HFFc6 (cell line): ENCODE measurements at regions not wholly inside any gene's neighbourhood (a gene's known extent, or its start where the extent isn't known, plus 50 kb on each side); places are given as distances from the start of the nearest gene placed in this dataset.

Source experiments
- DNase-seq: peaks from one replicate; pipeline ENCODE4 v3.0.0-alpha.2; 2018
- H3K27ac Mint-ChIP-seq: 2 replicates; pipeline ENCODE4 v1.8.0; 2020; ENCODE audit warnings: mild to moderate bottlenecking, mixed read lengths
- H3K27me3 Mint-ChIP-seq: 2 replicates; pipeline ENCODE4 v1.8.0; 2021; ENCODE audit warnings: mild to moderate bottlenecking, moderate library complexity, mixed read lengths; ENCODE audit not compliant: insufficient read depth
- H3K36me3 Mint-ChIP-seq: 2 replicates; pipeline ENCODE4 v1.8.0; 2021; ENCODE audit warnings: low read depth, mixed read lengths
- H3K4me1 Mint-ChIP-seq: 2 replicates; pipeline ENCODE4 v1.8.0; 2020; ENCODE audit warnings: low read depth, mixed read lengths
- H3K4me3 Mint-ChIP-seq: 2 replicates; pipeline ENCODE4 v1.8.0; 2020; ENCODE audit warnings: mild to moderate bottlenecking, moderate library complexity, mixed read lengths
- H3K9me3 Mint-ChIP-seq: 2 replicates; pipeline ENCODE4 v1.8.0; 2020; ENCODE audit warnings: mild to moderate bottlenecking, mixed read lengths
- TF ChIP-seq, protein P1 (sequence below): fragments of 200-600 bp; sonication (generic); IDR thresholded peaks from 2 replicates; pipeline ENCODE4 v1.5.0; 2021; ENCODE audit warnings: antibody characterized with exemption, mild to moderate bottlenecking

DNA sequence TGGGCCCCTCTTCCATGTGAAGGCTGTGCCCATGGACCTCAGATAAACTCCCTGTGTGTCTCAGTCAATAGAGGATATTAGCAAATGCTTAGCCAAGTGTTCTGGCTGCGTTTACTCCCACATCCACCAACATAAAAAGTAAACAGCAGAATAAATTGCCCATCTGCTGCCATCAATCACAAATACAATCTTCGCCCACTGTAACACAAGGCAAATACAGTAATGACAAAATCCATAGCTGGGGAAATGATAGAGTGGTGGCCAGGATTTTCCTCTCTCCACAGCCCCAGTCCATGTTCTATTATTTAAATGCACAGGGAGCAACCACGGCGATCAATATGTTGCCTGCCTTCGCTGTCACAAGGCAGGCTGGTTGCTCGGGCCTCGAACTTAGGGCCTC lies 376.5 kb downstream of the UQCRFS1 start:
- peaks cover 9% of the 10 kb centered on the region for H3K27me3 Mint-ChIP-seq
- H3K4me3 Mint-ChIP-seq = no peak overlapping the region
- H3K36me3 Mint-ChIP-seq = no peaks in the 10 kb centered on the region
- H3K9me3 Mint-ChIP-seq = no peaks in the 10 kb centered on the region
- no peak overlapping the region for H3K27ac Mint-ChIP-seq
- H3K4me1 Mint-ChIP-seq = no peaks in the 10 kb centered on the region
- TF ChIP-seq, protein P1, sequence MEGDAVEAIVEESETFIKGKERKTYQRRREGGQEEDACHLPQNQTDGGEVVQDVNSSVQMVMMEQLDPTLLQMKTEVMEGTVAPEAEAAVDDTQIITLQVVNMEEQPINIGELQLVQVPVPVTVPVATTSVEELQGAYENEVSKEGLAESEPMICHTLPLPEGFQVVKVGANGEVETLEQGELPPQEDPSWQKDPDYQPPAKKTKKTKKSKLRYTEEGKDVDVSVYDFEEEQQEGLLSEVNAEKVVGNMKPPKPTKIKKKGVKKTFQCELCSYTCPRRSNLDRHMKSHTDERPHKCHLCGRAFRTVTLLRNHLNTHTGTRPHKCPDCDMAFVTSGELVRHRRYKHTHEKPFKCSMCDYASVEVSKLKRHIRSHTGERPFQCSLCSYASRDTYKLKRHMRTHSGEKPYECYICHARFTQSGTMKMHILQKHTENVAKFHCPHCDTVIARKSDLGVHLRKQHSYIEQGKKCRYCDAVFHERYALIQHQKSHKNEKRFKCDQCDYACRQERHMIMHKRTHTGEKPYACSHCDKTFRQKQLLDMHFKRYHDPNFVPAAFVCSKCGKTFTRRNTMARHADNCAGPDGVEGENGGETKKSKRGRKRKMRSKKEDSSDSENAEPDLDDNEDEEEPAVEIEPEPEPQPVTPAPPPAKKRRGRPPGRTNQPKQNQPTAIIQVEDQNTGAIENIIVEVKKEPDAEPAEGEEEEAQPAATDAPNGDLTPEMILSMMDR = no peak
- no peak for DNase-seq

DNA sequence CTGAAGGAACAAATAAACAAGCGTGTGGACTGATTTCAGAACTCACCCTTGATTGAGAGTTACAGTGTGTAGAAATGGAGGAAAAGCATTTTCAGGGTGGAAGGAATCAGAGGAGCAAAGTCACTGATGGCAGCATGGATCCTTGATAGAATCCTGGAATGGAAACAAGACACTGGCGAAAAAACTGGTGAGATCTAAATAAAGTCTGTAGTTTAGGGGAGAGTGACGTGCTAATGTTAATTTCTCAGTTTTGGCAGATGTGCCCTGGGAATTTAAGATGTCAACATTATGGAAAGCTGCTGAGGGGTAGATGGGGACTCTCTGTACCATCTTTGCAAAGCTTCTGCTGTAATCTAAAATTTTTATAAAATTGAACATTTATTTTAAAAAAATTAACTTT lies 378.0 kb downstream of the UQCRFS1 start:
- TF ChIP-seq, protein P1 = no peak
- H3K27ac Mint-ChIP-seq = no peak overlapping the region
- no peak for DNase-seq
- H3K27me3 Mint-ChIP-seq = peaks cover 4% of the 10 kb centered on the region
- no peaks in the 10 kb centered on the region for H3K9me3 Mint-ChIP-seq
- H3K4me3 Mint-ChIP-seq = no peak overlapping the region
- no peaks in the 10 kb centered on the region for H3K4me1 Mint-ChIP-seq
- no peaks in the 10 kb centered on the region for H3K36me3 Mint-ChIP-seq

GRCh38 chr19:28831462-28831861 lies 381.5 kb downstream of the UQCRFS1 start:
- peaks cover 4% of the 10 kb centered on the region for H3K27me3 Mint-ChIP-seq
- H3K9me3 Mint-ChIP-seq = no peaks in the 10 kb centered on the region
- TF ChIP-seq, protein P1 = no peak
- no peaks in the 10 kb centered on the region for H3K36me3 Mint-ChIP-seq
- no peak for DNase-seq
- H3K27ac Mint-ChIP-seq = no peak overlapping the region
- no peaks in the 10 kb centered on the region for H3K4me1 Mint-ChIP-seq
- no peak overlapping the region for H3K4me3 Mint-ChIP-seq

GRCh38 chr19:28829762-28830161 lies 383.2 kb downstream of the UQCRFS1 start:
- Mint-ChIP-seq H3K27me3 (peaks cover 4% of the 10 kb centered on the region), H3K27ac (no peak overlapping the region), H3K4me3 (no peak overlapping the region), H3K36me3 (no peaks in the 10 kb centered on the region), H3K9me3 (no peaks in the 10 kb centered on the region), H3K4me1 (no peaks in the 10 kb centered on the region)
- TF ChIP-seq, protein P1 = no peak
- DNase-seq = no peak

- Mint-ChIP-seq H3K36me3 (no peaks in the 10 kb centered on the region), H3K27me3 (peaks cover 5% of the 10 kb centered on the region), H3K9me3 (no peaks in the 10 kb centered on the region), H3K4me3 (no peak overlapping the region), H3K4me1 (no peaks in the 10 kb centered on the region), H3K27ac (no peak overlapping the region)
- TF ChIP-seq, protein P1 = no peak
- no peak for DNase-seq
Measured at GRCh38 chr19:28829359-28829758, 383.6 kb downstream of the UQCRFS1 start.

GRCh38 chr19:28828276-28828870 lies 384.6 kb downstream of the UQCRFS1 start:
- Mint-ChIP-seq H3K4me1 (no peaks in the 10 kb centered on the region), H3K27me3 (peaks cover 7% of the 10 kb centered on the region), H3K9me3 (no peaks in the 10 kb centered on the region), H3K27ac (no peak overlapping the region), H3K4me3 (no peak overlapping the region), H3K36me3 (no peaks in the 10 kb centered on the region)
- no peak for DNase-seq
- TF ChIP-seq, protein P1 = no peak
